Activated CD4-positive, alpha-beta T cell treated with anti-CD3 and anti-CD28 coated beads for 4 hours (primary cell): ENCODE measurements at regions not wholly inside any gene's neighbourhood (a gene's known extent, or its start where the extent isn't known, plus 50 kb on each side); places are given as distances from the start of the nearest gene placed in this dataset.
"Not testable (repeated sequence)": the region's sequence is repeated elsewhere in the genome, so short reads cannot be mapped to it uniquely, and the experiment has no call there.

ENCODE experiments used
- DNase-seq, 2 donors: peaks; one replicate each; pipeline ENCODE4 v3.0.0-alpha.2; 2020

- no peak for DNase-seq
Observed at GRCh38 chr7:112930787-112931186, 140.6 kb upstream of the TMEM168 start.

GRCh38 chr7:112929421-112929820 is 139.2 kb upstream of the TMEM168 start:
- DNase-seq, result no peak

GRCh38 chr7:112926018-112926417 is 135.8 kb upstream of the TMEM168 start:
- no peak for DNase-seq

GRCh38 chr7:112922546-112922945 is 132.4 kb upstream of the TMEM168 start:
- DNase-seq, result not testable (repeated sequence)

GRCh38 chr7:112916431-112916830 is 126.2 kb upstream of the TMEM168 start:
- DNase-seq, result not testable (repeated sequence)

- DNase-seq, result no peak
Observed at GRCh38 chr7:112908086-112908485, 117.9 kb upstream of the TMEM168 start.

- no peak for DNase-seq
Observed at GRCh38 chr7:112907658-112908057, 117.5 kb upstream of the TMEM168 start.

- no peak for DNase-seq
Observed at GRCh38 chr7:112905950-112906349, 115.8 kb upstream of the TMEM168 start.

- no peak for DNase-seq
Observed at GRCh38 chr7:112905413-112905812, 115.2 kb upstream of the TMEM168 start.

GRCh38 chr7:112898432-112899290 is 108.5 kb upstream of the TMEM168 start:
- DNase-seq, result peak in 1 of 2 donors; percentile 35

GRCh38 chr7:112897839-112898431 is 107.7 kb upstream of the TMEM168 start:
- no peak for DNase-seq

- no peak for DNase-seq
Observed at GRCh38 chr7:112896026-112896601, 105.9 kb upstream of the TMEM168 start.

GRCh38 chr7:112892263-112892662 is 102.1 kb upstream of the TMEM168 start:
- DNase-seq, result no peak

- DNase-seq, result no peak
Observed at GRCh38 chr7:112891698-112892097, 101.5 kb upstream of the TMEM168 start.

GRCh38 chr7:112889834-112890438 is 99.7 kb upstream of the TMEM168 start:
- no peak for DNase-seq

GRCh38 chr7:112889268-112889667 is 99.1 kb upstream of the TMEM168 start:
- no peak for DNase-seq

GRCh38 chr7:112888781-112889180 is 98.6 kb upstream of the TMEM168 start:
- DNase-seq, result no peak

GRCh38 chr7:112887976-112888375 is 97.8 kb upstream of the TMEM168 start:
- no peak for DNase-seq

- no peak for DNase-seq
Observed at GRCh38 chr7:112887337-112887736, 97.1 kb upstream of the TMEM168 start.

- no peak for DNase-seq
Observed at GRCh38 chr7:112886208-112886607, 96.0 kb upstream of the TMEM168 start.

- no peak for DNase-seq
Observed at GRCh38 chr7:112882991-112883390, 92.8 kb upstream of the TMEM168 start.

GRCh38 chr7:112882511-112882910 is 92.3 kb upstream of the TMEM168 start:
- no peak for DNase-seq

- no peak for DNase-seq
Observed at GRCh38 chr7:112882022-112882421, 91.8 kb upstream of the TMEM168 start.
